ENCODE measurements at regions not wholly inside any gene's neighbourhood (a gene's known extent, or its start where the extent isn't known, plus 50 kb on each side); places are given as distances from the start of the nearest gene placed in this dataset.

GRCh38 chr3:168885028-168885427, 778.5 kb downstream of the MECOM start:
- DNase-seq, result no peak

- no peak for DNase-seq
Measured at GRCh38 chr3:168884353-168884903, 779.1 kb downstream of the MECOM start.

GRCh38 chr3:168883145-168883544, 780.4 kb downstream of the MECOM start:
- no peak for DNase-seq

GRCh38 chr3:168881804-168882203, 781.7 kb downstream of the MECOM start:
- DNase-seq, result no peak

- DNase-seq, result no peak
Measured at GRCh38 chr3:168878655-168879054, 782.9 kb upstream of the GOLIM4 start.

- no peak for DNase-seq
Measured at GRCh38 chr3:168877899-168878298, 782.2 kb upstream of the GOLIM4 start.

GRCh38 chr3:168876346-168877035, 780.8 kb upstream of the GOLIM4 start:
- DNase-seq, result no peak

- DNase-seq, result no peak
Measured at GRCh38 chr3:168872826-168873225, 777.1 kb upstream of the GOLIM4 start.

GRCh38 chr3:168870892-168871291, 775.2 kb upstream of the GOLIM4 start:
- no peak for DNase-seq

- DNase-seq, result no peak
Measured at GRCh38 chr3:168865022-168865551, 769.4 kb upstream of the GOLIM4 start.

- no peak for DNase-seq
Measured at GRCh38 chr3:168864107-168865021, 768.6 kb upstream of the GOLIM4 start.

GRCh38 chr3:168863561-168863960, 767.8 kb upstream of the GOLIM4 start:
- no peak for DNase-seq

- DNase-seq, result no peak
Measured at GRCh38 chr3:168862466-168862865, 766.7 kb upstream of the GOLIM4 start.

- no peak for DNase-seq
Measured at GRCh38 chr3:168860592-168860991, 764.9 kb upstream of the GOLIM4 start.

GRCh38 chr3:168860028-168860427, 764.3 kb upstream of the GOLIM4 start:
- DNase-seq, result no peak

- no peak for DNase-seq
Measured at GRCh38 chr3:168859574-168859973, 763.9 kb upstream of the GOLIM4 start.

GRCh38 chr3:168859143-168859542, 763.4 kb upstream of the GOLIM4 start:
- no peak for DNase-seq

GRCh38 chr3:168858327-168858726, 762.6 kb upstream of the GOLIM4 start:
- DNase-seq, result no peak

GRCh38 chr3:168850109-168850508, 754.4 kb upstream of the GOLIM4 start:
- no peak for DNase-seq

GRCh38 chr3:168847291-168847883, 751.7 kb upstream of the GOLIM4 start:
- DNase-seq, result peak; percentile 1

GRCh38 chr3:168844894-168845482, 749.3 kb upstream of the GOLIM4 start:
- no peak for DNase-seq

- DNase-seq, result no peak
Measured at GRCh38 chr3:168844472-168844871, 748.7 kb upstream of the GOLIM4 start.

- DNase-seq, result no peak
Measured at GRCh38 chr3:168843481-168843880, 747.8 kb upstream of the GOLIM4 start.

All from GDM1 (cell line).